Mucosa of descending colon (tissue), 3 donors: ENCODE measurements at regions not wholly inside any gene's neighbourhood (a gene's known extent, or its start where the extent isn't known, plus 50 kb on each side); places are given as distances from the start of the nearest gene placed in this dataset.

ENCODE experiments used
- ATAC-seq: fragments of 200-7000 bp; cut with Tn5 transposase; one replicate; pipeline ENCODE4 v1.9.1; 2020; ENCODE audit warnings: mild to moderate bottlenecking, moderate library complexity
- DNase-seq, 3 donors: peaks; one replicate each; pipeline ENCODE4 v3.0.0-alpha.2; 2020
- H3K36me3 ChIP-seq: fragments of 200-600 bp; one replicate; pipeline ENCODE4 v1.8.0; 2021; ENCODE audit warnings: low read depth, mild to moderate bottlenecking
- H3K4me1 ChIP-seq: fragments of 200-600 bp; one replicate; pipeline ENCODE4 v1.8.0; 2021; ENCODE audit warnings: low read depth, mild to moderate bottlenecking
- H3K4me3 ChIP-seq: fragments of 200-600 bp; one replicate; pipeline ENCODE4 v1.8.0; 2021; ENCODE audit warnings: mild to moderate bottlenecking
- H3K9me3 ChIP-seq: fragments of 200-600 bp; one replicate; pipeline ENCODE4 v1.8.0; 2021; ENCODE audit warnings: mild to moderate bottlenecking
- intact Hi-C, 2 donors: fragments of 100-400 bp; cut with DNase I in 1 of 2; cut with micrococcal nuclease in 1 of 2; formaldehyde crosslinking; loops; one replicate each; pipeline versions ENCODE4 v1.11.0 to v1.11.1; 2022; cut with DNase I, micrococcal nuclease
- TF ChIP-seq, protein P1 (sequence below): fragments of 200-600 bp; IDR thresholded peaks from one replicate; pipeline ENCODE4 v1.8.0; 2022; ENCODE audit warnings: antibody characterized with exemption, mild to moderate bottlenecking
- donor health status: DM: no; HTN: no; CAD: no; lungs with moderate emphysema.
- donor health status: DM: no; HTN: no; CAD: no.
- donor health status: DM: no; HTN: yes; CAD: no.

DNA sequence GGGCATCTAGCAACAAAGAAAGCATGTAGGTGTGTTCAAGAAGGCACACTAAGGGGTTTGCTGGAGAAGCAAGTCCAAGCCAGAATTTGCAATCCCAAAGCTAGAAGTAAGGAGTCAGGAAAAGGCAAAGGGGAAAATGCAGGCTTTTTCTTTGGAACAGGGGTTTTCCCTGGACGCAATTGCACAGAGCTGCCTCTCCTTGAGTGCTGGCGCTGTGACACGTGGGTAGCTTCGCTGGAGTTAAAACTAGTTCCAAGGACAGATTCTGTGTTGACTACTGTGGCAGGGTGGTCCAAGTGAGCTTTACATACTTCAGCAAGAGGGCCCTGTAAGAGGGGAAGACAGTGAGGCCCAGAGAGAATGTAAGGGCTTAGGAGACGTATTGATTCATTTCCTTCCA is 277.1 kb downstream of the ADGRA3 start:
- DNase-seq (peak in 1 of 3 donors; percentile 33), ATAC-seq (peak; percentile 56)
- TF ChIP-seq, protein P1, sequence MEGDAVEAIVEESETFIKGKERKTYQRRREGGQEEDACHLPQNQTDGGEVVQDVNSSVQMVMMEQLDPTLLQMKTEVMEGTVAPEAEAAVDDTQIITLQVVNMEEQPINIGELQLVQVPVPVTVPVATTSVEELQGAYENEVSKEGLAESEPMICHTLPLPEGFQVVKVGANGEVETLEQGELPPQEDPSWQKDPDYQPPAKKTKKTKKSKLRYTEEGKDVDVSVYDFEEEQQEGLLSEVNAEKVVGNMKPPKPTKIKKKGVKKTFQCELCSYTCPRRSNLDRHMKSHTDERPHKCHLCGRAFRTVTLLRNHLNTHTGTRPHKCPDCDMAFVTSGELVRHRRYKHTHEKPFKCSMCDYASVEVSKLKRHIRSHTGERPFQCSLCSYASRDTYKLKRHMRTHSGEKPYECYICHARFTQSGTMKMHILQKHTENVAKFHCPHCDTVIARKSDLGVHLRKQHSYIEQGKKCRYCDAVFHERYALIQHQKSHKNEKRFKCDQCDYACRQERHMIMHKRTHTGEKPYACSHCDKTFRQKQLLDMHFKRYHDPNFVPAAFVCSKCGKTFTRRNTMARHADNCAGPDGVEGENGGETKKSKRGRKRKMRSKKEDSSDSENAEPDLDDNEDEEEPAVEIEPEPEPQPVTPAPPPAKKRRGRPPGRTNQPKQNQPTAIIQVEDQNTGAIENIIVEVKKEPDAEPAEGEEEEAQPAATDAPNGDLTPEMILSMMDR = peak; percentile 12
- no peaks in the 10 kb centered on the region for H3K4me1 ChIP-seq
- H3K4me3 ChIP-seq = no peak overlapping the region
- H3K36me3 ChIP-seq = no peaks in the 10 kb centered on the region
- no peaks in the 10 kb centered on the region for H3K9me3 ChIP-seq
- intact Hi-C loops = no loop called here

DNA sequence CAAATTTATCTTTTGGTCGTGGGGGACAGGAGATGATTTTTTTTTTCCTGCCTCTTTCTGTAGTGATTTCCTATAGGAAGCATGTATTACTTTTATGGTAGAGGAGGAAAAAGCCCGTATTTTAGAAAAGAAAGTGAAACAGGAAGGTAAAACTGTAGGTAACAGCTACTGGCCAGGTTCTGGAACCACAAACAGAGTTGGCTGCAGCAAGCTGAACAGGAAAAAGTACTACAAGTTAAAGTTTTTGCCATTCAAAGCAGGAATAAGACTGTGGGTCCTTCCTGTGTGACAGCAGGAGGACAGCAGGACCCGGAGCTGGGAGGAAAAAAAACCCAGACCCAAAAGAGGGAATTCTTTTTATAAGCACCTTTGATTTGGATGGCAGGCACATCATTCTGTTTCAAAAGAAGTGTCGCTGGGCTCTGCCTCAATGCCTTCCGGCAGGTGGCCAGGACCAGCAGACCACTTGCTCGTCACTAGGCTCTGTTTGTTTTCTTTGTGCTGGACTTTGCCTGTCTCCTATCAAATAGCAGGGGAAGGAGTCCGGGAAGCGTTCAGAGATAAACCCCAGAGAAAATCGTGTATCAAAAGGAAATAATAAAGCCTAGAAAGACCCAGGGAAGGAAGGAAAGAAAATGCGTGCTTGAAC is 277.9 kb downstream of the ADGRA3 start:
- Histone ChIP-seq H3K36me3 (no peaks in the 10 kb centered on the region), H3K9me3 (no peaks in the 10 kb centered on the region), H3K4me3 (no peak overlapping the region), H3K4me1 (no peaks in the 10 kb centered on the region)
- intact Hi-C loops = no loop called here
- DNase-seq (peak; percentile 56 to 59 (median 56)), ATAC-seq (peak; percentile 78)
- TF ChIP-seq, protein P1 = no peak

DNA sequence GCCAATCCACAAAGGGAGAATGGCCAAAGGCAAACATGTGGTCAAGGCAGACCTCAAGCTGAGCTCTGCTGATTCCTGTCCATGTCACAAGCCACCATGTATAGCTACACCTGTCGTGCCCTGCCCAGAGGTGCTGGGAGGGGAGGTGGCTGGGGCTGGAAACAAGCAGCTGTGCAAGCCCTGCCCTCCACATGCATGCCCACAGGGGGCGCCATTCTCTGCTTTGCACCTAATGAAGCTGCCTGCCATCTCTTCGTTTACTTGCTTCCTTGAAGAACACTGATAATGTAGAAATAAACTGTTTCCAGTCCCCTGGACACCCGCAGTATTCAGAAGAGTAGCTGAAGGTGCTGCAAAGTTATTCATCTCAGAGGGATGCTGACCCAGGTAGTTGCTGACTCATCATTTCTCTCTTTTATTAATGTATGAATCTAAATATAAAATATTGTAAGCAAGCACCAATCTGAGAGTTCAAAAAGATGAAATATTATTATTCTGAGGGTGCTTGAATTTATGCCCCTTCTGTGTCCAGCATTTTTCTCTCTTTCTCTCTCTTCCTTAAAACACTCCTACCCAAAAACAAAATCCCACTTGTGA is 278.6 kb downstream of the ADGRA3 start:
- H3K4me3 ChIP-seq = no peak overlapping the region
- intact Hi-C loops = no loop called here
- DNase-seq (peak; percentile 86 to 88 (median 86)), ATAC-seq (peak; percentile 85)
- no peaks in the 10 kb centered on the region for H3K4me1 ChIP-seq
- no peaks in the 10 kb centered on the region for H3K36me3 ChIP-seq
- H3K9me3 ChIP-seq = no peaks in the 10 kb centered on the region
- TF ChIP-seq, protein P1 = peak; percentile 50

DNA sequence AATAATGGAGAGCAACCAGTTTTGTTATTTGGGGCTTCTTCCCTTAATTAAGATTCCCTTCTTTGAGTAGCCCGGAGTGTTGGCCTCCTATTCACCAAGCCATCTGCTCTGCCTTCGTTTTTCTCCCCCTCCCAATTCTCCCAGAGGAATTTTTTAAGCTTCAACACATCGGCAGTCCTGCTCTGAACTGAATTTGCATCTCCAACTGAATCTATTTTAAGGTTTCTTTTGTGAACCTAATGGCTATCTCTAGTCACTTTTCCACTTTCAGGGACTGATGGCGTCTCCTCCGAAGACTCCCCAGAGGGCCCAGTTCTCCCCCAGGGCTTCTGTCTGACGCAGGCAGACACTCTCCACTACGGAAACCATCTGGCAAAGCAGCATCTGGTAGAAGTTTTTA is 280.2 kb downstream of the ADGRA3 start:
- TF ChIP-seq, protein P1 = no peak
- Histone ChIP-seq H3K4me3 (no peak overlapping the region), H3K4me1 (no peaks in the 10 kb centered on the region), H3K36me3 (no peaks in the 10 kb centered on the region), H3K9me3 (no peaks in the 10 kb centered on the region)
- no peak for DNase-seq
- no peak for ATAC-seq
- intact Hi-C loops = no loop called here

DNA sequence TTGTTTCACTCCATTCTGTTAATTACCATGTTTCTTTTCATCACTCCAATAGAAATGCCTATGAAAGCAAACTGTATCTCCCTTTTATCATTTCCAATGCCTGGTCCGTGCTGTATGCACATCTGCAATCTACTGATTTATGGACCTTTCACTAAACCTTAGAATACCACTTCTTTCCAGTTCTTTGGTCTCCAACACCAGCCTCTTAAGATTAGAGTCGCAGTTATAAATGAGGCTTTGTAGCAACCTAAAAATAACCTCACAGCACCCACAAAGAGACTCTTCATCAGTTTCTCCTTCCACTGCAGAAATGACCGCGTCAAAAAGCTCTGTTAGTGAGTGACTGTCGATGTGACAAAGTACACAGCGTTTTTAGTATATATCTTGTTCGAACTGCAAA is 282.6 kb downstream of the ADGRA3 start:
- no peak overlapping the region for H3K4me3 ChIP-seq
- TF ChIP-seq, protein P1 = no peak
- no peaks in the 10 kb centered on the region for H3K9me3 ChIP-seq
- DNase-seq (no peak), ATAC-seq (no peak)
- no peaks in the 10 kb centered on the region for H3K4me1 ChIP-seq
- intact Hi-C loops = no loop called here
- no peaks in the 10 kb centered on the region for H3K36me3 ChIP-seq
